Common myeloid progenitor, CD34-positive (primary cell): ENCODE measurements at regions not wholly inside any gene's neighbourhood (a gene's known extent, or its start where the extent isn't known, plus 50 kb on each side); places are given as distances from the start of the nearest gene placed in this dataset.

ENCODE experiments used
- CTCF ChIA-PET: fragments of 350-600 bp; sonication (Branson Sonifier 250); formaldehyde crosslinking; loops from one replicate; lab custom pipeline; 2021; ENCODE audit warnings: antibody characterized with exemption; lab: Charles Lee
- POLR2A ChIA-PET: fragments of 350-600 bp; sonication (Branson Sonifier 250); formaldehyde crosslinking; loops from one replicate; lab custom pipeline; 2021; ENCODE audit warnings: antibody characterized with exemption; lab: Charles Lee
- DNase-seq, 3 donors: peaks; one replicate each; pipeline versions ENCODE4 v3.0.0 to v3.0.0-alpha.2; 2013
- H3K27ac ChIP-seq, 2 experiments: 1 replicate in 1 of 2; 2 replicates in 1 of 2; pipeline ENCODE4 v1.7.0; 2013; ENCODE audit warnings: inconsistent platforms in 2 of 2, low read length in 2 of 2, mild to moderate bottlenecking in 2 of 2, low read depth in 1 of 2, moderate library complexity in 1 of 2; ENCODE audit not compliant: severe bottlenecking in 2 of 2, insufficient read depth in 1 of 2, poor library complexity in 1 of 2
- H3K27me3 ChIP-seq, 5 experiments: replicated peaks in 2 of 5; 1 replicate in 3 of 5; 2 replicates in 2 of 5; pipeline versions ENCODE4 v1.6.1 to v1.7.0; 2013; ENCODE audit warnings: low read length in 4 of 5, mild to moderate bottlenecking in 2 of 5, moderate library complexity in 2 of 5, inconsistent platforms in 1 of 5; ENCODE audit not compliant: insufficient read depth in 5 of 5, control insufficient read depth in 4 of 5
- H3K36me3 ChIP-seq, 4 experiments: 1 replicate in 2 of 4; 2 replicates in 2 of 4; pipeline versions ENCODE4 v1.6.1 to v1.7.0; 2013; ENCODE audit warnings: low read length in 3 of 4, control low read depth in 1 of 4, mild to moderate bottlenecking in 1 of 4; ENCODE audit not compliant: control insufficient read depth in 4 of 4, insufficient read depth in 4 of 4
- H3K4me1 ChIP-seq, 4 experiments: 1 replicate in 3 of 4; 2 replicates in 1 of 4; pipeline versions ENCODE4 v1.6.1 to v1.7.1; 2013; ENCODE audit warnings: low read length in 3 of 4, mild to moderate bottlenecking in 3 of 4, control low read depth in 1 of 4, inconsistent platforms in 1 of 4, moderate library complexity in 1 of 4; ENCODE audit not compliant: control insufficient read depth in 4 of 4, insufficient read depth in 4 of 4; ENCODE audit errors: control extremely low read depth in 1 of 4
- H3K4me3 ChIP-seq, 7 experiments: 1 replicate in 4 of 7; 2 replicates in 3 of 7; pipeline versions ENCODE4 v1.5.1 to v1.7.0; 2013; ENCODE audit warnings: mild to moderate bottlenecking in 7 of 7, low read length in 6 of 7, moderate library complexity in 6 of 7, inconsistent platforms in 2 of 7, low read depth in 2 of 7, control low read depth in 1 of 7; ENCODE audit not compliant: insufficient read depth in 4 of 7, control insufficient read depth in 1 of 7; ENCODE audit errors: extremely low read depth in 1 of 7
- H3K9me3 ChIP-seq, 5 experiments: 1 replicate in 4 of 5; 2 replicates in 1 of 5; pipeline versions ENCODE4 v1.6.1 to v1.7.1; 2013; ENCODE audit warnings: low read length in 4 of 5, mild to moderate bottlenecking in 2 of 5, inconsistent platforms in 1 of 5, low read depth in 1 of 5, moderate library complexity in 1 of 5; ENCODE audit not compliant: control insufficient read depth in 4 of 5, insufficient read depth in 2 of 5; ENCODE audit errors: control extremely low read depth in 1 of 5
- WGBS: methylation state at CpG from one replicate; pipeline ENCODE4 v1.1.5; 2013; ENCODE audit not compliant: insufficient coverage; 5-methylcytosine and 5-hydroxymethylcytosine counted together

DNA sequence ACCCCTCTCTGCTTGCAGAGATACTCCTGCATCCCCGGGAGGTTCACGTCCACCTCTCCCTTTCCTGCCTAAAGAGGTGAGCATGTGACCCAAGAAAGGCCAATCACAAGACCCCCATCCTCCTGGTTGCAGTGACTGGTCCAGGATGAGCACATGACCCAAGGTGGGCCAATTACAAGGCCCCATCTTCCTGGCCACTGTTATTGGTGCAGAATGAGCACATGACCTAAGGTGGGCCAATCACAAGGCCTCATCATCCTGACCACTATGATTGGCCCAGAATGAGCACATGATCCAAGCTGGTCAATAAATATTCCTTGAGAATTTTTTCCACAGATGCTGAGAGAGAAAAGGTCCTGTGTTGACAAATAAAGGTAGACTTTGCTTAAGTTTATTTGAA lies 350.7 kb downstream of the EFNB2 start:
- H3K4me3 ChIP-seq, result no peak overlapping the region
- WGBS, result 100% methylated on average over 1 of the region's 2 CpGs
- no peaks in the 10 kb centered on the region for H3K27me3 ChIP-seq
- no peaks in the 10 kb centered on the region for H3K9me3 ChIP-seq
- CTCF ChIA-PET, result no interaction called here
- H3K27ac ChIP-seq, result no peak overlapping the region
- POLR2A ChIA-PET, result no interaction called here
- no peaks in the 10 kb centered on the region for H3K4me1 ChIP-seq
- H3K36me3 ChIP-seq, result no peaks in the 10 kb centered on the region
- no peak for DNase-seq

DNA sequence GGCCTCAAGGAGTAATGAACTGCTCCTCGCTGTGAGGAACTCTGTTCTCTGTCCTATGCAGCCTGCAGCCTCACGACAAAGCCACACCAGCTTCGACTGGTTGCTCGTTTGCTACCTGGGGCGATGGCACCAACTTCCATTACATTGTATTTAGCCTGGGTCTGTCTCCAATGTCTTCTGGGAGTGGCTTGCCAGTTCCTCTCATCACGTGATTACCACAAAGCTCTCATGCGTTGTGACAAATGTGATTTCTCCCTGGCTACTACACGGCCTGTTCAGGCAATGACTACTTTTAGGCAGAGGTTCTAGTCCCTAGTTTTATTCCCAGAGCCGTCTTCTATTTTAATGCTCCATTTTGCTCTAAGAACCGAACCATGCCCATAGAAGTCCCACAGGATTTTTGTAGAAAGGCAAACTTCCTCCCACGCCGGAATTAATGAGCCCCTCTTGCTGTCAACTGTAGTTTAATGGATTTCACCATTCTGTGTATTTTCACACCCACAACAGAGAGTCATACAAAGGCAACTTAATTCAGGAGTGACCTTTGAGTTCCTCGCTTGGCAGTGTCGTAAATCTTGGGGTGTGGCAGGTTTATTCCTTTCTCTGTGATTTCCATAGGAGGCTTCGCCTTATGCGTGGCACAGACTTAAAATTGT lies 351.9 kb downstream of the EFNB2 start:
- Histone ChIP-seq H3K4me1 (no peaks in the 10 kb centered on the region), H3K36me3 (no peaks in the 10 kb centered on the region), H3K9me3 (no peaks in the 10 kb centered on the region), H3K27ac (no peak overlapping the region), H3K27me3 (no peaks in the 10 kb centered on the region), H3K4me3 (no peak overlapping the region)
- 97% methylated on average over 11 of the region's 16 CpGs for WGBS
- DNase-seq, result no peak
- ChIA-PET POLR2A (no interaction called here), CTCF (no interaction called here)

DNA sequence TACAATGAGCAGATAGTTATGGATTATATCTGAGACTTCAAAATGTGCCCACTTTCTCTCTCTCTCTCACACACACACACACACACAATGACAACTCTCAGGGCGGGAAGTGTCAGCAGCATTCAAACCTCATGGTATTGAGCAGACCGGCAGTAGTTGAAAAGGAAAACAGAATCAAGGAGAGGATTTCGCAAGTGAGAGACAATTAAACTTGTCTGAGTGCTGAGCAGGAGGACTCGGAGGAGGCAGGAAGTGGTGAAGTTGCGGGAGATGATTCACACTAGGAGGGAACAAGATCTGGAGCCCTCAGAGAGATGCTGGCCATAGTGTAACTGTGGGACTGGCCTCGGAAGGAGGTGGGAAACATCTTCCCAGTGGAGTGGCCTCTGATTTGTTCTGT lies 353.1 kb downstream of the EFNB2 start:
- ChIA-PET CTCF (no interaction called here), POLR2A (no interaction called here)

DNA sequence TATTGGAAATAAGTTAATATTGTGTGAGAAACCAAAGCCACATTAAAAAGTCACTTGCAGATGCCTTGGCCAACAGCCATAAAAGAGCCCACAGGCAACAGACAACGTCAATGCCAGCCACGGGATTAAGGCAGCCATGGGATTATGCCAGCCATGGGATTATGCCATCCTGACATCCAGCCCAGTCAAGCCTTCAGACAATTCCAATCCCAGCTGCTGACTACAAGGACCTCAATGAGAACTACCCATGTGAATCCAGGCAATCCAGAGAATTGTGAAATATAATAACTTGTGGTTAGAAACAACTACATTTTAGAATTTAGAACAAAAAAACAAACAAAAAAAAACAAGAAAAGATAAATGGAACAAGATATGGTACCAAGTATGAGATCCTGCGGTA lies 356.6 kb downstream of the EFNB2 start:
- no peak for DNase-seq
- 100% methylated on average over 2 of the region's 3 CpGs for WGBS
- ChIA-PET POLR2A (no interaction called here), CTCF (no interaction called here)
- Histone ChIP-seq H3K36me3 (no peaks in the 10 kb centered on the region), H3K27me3 (no peaks in the 10 kb centered on the region), H3K4me1 (no peaks in the 10 kb centered on the region), H3K4me3 (no peak overlapping the region), H3K27ac (no peak overlapping the region), H3K9me3 (no peaks in the 10 kb centered on the region)

More for the DNA sequence above, 353.1 kb downstream of the EFNB2 start:
- H3K9me3 ChIP-seq, result no peaks in the 10 kb centered on the region
- H3K4me3 ChIP-seq, result no peak overlapping the region
- H3K36me3 ChIP-seq, result no peaks in the 10 kb centered on the region
- H3K27me3 ChIP-seq, result no peaks in the 10 kb centered on the region
- WGBS, result 75% methylated on average over 5 of the region's 6 CpGs
- peak in 2 of 3 donors; percentile 12 to 13 for DNase-seq
- no peak overlapping the region for H3K27ac ChIP-seq
- H3K4me1 ChIP-seq, result no peaks in the 10 kb centered on the region

DNA sequence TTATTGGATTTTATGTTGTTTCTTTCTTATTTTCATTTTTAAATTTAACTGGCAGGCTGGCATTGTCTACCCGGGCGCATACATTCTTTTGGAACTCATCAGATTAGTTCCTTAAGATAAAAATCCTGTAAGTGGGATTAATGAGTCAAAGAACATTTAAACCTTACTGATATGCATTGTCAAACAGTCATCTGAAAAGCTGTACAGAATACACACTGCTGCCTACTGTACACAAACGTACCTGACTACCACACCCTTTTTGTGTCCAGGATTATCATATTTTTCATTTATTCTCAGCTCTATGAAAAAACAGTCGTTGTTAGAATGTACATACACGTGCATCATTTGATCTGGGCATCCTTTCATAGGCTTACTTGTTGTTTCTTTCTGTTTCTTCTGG lies 358.3 kb downstream of the EFNB2 start:
- no peaks in the 10 kb centered on the region for H3K36me3 ChIP-seq
- no peak for DNase-seq
- 97% methylated on average over 3 of the region's 5 CpGs for WGBS
- no peak overlapping the region for H3K4me3 ChIP-seq
- H3K27ac ChIP-seq, result no peak overlapping the region
- ChIA-PET POLR2A (no interaction called here), CTCF (interaction anchor here (0.9 to 1.0 kb wide), 2 partner anchors 12 kb away, joined by 3 read pairs; no protein-coding TSS in a partner anchor)
- no peaks in the 10 kb centered on the region for H3K9me3 ChIP-seq
- no peaks in the 10 kb centered on the region for H3K4me1 ChIP-seq
- no peaks in the 10 kb centered on the region for H3K27me3 ChIP-seq

DNA sequence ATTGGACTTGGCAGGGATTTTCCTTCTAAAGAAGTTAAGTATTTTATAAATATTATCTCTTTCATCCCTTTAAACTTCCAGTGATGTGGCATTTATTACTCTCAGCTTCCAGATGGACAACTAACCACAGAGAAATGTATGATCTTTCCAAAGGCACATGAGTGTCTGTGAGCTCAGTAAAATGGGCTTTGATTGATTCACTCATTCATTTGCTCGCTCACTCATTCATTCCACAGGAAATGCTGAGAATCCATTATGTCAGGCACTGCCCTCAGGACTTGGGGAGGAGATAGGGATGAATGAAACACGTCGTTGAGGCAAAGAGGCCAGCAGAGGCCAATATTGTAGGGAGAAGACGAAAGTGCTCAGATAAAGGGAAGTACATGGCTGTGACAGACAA lies 359.3 kb downstream of the EFNB2 start:
- POLR2A ChIA-PET, result no interaction called here
- Histone ChIP-seq H3K27me3 (no peaks in the 10 kb centered on the region), H3K4me1 (no peaks in the 10 kb centered on the region), H3K27ac (no peak overlapping the region), H3K4me3 (no peak overlapping the region), H3K9me3 (no peaks in the 10 kb centered on the region), H3K36me3 (no peaks in the 10 kb centered on the region)
- CTCF ChIA-PET, result no interaction called here
- WGBS, result 86% methylated on average over 4 of the region's 4 CpGs
- no peak for DNase-seq

DNA sequence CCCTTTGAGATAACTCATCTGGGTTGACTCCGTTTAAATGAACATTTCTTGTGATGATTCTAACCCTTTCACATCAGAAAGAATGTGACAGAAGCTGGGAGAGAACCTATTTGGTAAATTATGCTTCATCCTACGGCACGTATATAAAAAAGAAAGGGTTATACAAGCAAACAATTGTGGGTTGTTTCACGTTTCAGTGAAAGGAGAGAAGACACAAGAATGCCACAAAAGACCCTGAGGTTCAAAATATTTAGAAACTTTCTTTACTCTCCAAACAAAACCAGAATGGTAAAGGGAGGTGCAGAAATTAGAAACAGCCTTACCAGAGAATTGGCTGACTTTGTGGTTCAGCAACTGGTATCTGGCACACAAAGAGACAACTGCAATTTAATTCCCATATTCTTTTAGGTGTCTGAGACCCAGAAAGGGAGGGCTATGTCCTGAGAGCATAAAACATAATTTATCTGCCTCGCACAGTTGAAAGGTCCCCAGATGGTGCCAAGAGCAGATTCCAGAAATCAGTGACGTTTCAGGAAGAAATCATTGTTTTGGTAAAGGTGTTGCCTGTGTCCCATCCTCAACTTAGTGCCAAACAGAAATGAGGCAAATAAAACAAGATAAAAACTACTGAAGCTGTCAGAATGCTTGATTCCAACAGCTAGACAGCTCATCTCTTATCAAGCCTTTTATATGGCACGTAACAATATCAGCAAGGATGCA lies 361.4 kb downstream of the EFNB2 start:
- DNase-seq, result no peak
- H3K4me3 ChIP-seq, result no peak overlapping the region
- ChIA-PET CTCF (no interaction called here), POLR2A (no interaction called here)
- no peak overlapping the region for H3K27ac ChIP-seq
- H3K9me3 ChIP-seq, result no peaks in the 10 kb centered on the region
- peaks cover 0 to 3% (median 0%) of the 10 kb centered on the region in 5 experiments for H3K27me3 ChIP-seq
- no peaks in the 10 kb centered on the region for H3K4me1 ChIP-seq
- WGBS, result 76% methylated on average over 3 of the region's 7 CpGs
- no peaks in the 10 kb centered on the region for H3K36me3 ChIP-seq
